Endothelial cell of hepatic sinusoid (primary cell): ENCODE measurements at regions not wholly inside any gene's neighbourhood (a gene's known extent, or its start where the extent isn't known, plus 50 kb on each side); places are given as distances from the start of the nearest gene placed in this dataset.

ENCODE experiments used
- in situ Hi-C: cut with HindIII; loops from 2 replicates; pipeline ENCODE4 v1.10.0; 2017; ENCODE audit warnings: low sequenced_read_pairs

- in situ Hi-C loops = no loop called here
Observed at GRCh38 chr12:60967128-60967527, 1293.1 kb upstream of the USP15 start.

- in situ Hi-C loops = no loop called here
Observed at GRCh38 chr12:60977966-60978365, 1282.2 kb upstream of the USP15 start.

- in situ Hi-C loops = no loop called here
Observed at GRCh38 chr12:60980558-60980957, 1279.6 kb upstream of the USP15 start.

GRCh38 chr12:60981473-60981872 lies 1278.7 kb upstream of the USP15 start:
- in situ Hi-C loops = no loop called here

GRCh38 chr12:60992087-60992486 lies 1268.1 kb upstream of the USP15 start:
- in situ Hi-C loops = no loop called here

GRCh38 chr12:60995256-60995825 lies 1264.9 kb upstream of the USP15 start:
- in situ Hi-C loops = no loop called here

- in situ Hi-C loops = no loop called here
Observed at GRCh38 chr12:60997869-60998378, 1262.3 kb upstream of the USP15 start.

GRCh38 chr12:61009192-61009591 lies 1251.0 kb upstream of the USP15 start:
- in situ Hi-C loops = no loop called here

GRCh38 chr12:61011767-61012423 lies 1248.3 kb upstream of the USP15 start:
- in situ Hi-C loops = no loop called here

GRCh38 chr12:61018571-61018970 lies 1241.6 kb upstream of the USP15 start:
- in situ Hi-C loops = no loop called here

- in situ Hi-C loops = no loop called here
Observed at GRCh38 chr12:61023231-61023630, 1237.0 kb upstream of the USP15 start.

GRCh38 chr12:61029516-61029915 lies 1230.7 kb upstream of the USP15 start:
- in situ Hi-C loops = no loop called here

- in situ Hi-C loops = no loop called here
Observed at GRCh38 chr12:61037792-61038191, 1222.4 kb upstream of the USP15 start.

- in situ Hi-C loops = no loop called here
Observed at GRCh38 chr12:61043838-61044237, 1216.4 kb upstream of the USP15 start.

- in situ Hi-C loops = no loop called here
Observed at GRCh38 chr12:61044766-61045165, 1215.4 kb upstream of the USP15 start.

- in situ Hi-C loops = no loop called here
Observed at GRCh38 chr12:61070640-61071414, 1189.4 kb upstream of the USP15 start.

GRCh38 chr12:61072717-61073116 lies 1187.5 kb upstream of the USP15 start:
- in situ Hi-C loops = no loop called here

GRCh38 chr12:61095111-61095510 lies 1165.1 kb upstream of the USP15 start:
- in situ Hi-C loops = no loop called here

GRCh38 chr12:61098031-61098580 lies 1162.1 kb upstream of the USP15 start:
- in situ Hi-C loops = no loop called here

GRCh38 chr12:61107118-61107517 lies 1153.1 kb upstream of the USP15 start:
- in situ Hi-C loops = no loop called here

- in situ Hi-C loops = no loop called here
Observed at GRCh38 chr12:61111218-61111617, 1149.0 kb upstream of the USP15 start.
